ENCODE measurements at regions not wholly inside any gene's neighbourhood (a gene's known extent, or its start where the extent isn't known, plus 50 kb on each side); places are given as distances from the start of the nearest gene placed in this dataset.

DNA sequence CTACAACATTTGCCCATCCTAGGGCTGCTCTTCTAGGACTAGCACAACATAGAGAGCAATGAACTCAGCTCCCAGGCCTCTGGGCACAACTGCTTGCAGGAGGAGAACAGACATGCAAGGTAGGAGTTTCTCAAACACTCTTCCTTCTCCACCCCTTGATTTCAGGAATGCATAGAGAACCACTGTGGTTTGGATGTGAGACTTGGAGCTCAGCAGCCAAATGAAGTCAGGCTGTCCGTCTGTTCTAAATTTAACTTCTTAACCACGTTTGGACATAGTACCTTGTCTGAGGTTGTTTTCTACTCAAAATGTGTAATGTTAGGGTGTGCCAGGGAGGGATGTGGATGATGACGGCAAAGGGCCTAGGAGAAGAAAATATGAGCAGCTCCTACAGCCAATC is 515.1 kb upstream of the TNC start:
- Histone ChIP-seq H3K36me3 (ENCODE audit: control insufficient read depth, insufficient read depth, low read length) (no peaks in the 10 kb centered on the region), H3K27me3 (replicated peaks; ENCODE audit: control insufficient read depth, insufficient read depth, low read length) (no peaks in the 10 kb centered on the region; the same call in 1 of the 2 replicates), H3K4me3 (replicated peaks; ENCODE audit: low read depth, low read length) (no peak overlapping the region)
- TF ChIP-seq, protein P1, sequence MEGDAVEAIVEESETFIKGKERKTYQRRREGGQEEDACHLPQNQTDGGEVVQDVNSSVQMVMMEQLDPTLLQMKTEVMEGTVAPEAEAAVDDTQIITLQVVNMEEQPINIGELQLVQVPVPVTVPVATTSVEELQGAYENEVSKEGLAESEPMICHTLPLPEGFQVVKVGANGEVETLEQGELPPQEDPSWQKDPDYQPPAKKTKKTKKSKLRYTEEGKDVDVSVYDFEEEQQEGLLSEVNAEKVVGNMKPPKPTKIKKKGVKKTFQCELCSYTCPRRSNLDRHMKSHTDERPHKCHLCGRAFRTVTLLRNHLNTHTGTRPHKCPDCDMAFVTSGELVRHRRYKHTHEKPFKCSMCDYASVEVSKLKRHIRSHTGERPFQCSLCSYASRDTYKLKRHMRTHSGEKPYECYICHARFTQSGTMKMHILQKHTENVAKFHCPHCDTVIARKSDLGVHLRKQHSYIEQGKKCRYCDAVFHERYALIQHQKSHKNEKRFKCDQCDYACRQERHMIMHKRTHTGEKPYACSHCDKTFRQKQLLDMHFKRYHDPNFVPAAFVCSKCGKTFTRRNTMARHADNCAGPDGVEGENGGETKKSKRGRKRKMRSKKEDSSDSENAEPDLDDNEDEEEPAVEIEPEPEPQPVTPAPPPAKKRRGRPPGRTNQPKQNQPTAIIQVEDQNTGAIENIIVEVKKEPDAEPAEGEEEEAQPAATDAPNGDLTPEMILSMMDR (IDR thresholded peaks at IDR 0.05; ENCODE audit: insufficient read depth, low read length, poor library complexity, severe bottlenecking) = no peak
- no peak for DNase-seq (ENCODE audit: extremely low read depth, insufficient read length)

DNA sequence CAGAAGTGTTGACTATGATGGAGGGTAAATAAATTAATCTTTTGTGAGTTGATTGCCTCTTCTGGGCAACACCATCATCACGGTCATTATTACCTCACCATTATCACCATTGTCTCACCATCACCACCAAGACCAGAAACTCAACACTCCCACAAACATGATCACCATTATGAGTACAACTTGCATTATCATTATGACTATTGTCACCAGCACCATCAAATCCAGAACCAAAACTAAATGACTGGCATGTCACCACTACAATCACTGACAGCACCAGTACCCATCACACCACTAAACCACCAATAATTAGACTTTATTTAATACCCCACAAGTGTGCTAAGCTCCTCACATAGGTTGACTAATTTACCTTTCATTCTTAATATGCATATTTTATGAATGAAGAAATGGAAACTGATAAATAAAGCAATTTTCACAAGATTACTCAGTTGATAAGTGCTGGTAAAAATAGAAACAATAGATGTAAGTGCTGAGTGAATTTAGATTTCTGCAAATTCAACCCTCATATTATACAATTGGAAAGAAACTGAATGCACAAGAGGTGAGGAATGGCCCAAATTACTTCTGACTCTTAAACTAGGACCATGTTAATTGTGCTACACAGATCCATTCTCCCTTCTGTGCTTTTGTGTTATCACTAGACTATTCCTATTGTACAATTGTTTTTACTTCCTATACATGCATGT is 517.8 kb upstream of the PAPPA start:
- TF ChIP-seq, protein P1 (IDR thresholded peaks at IDR 0.05; ENCODE audit: insufficient read depth, low read length, poor library complexity, severe bottlenecking) = no peak
- Histone ChIP-seq H3K4me3 (replicated peaks; ENCODE audit: low read depth, low read length) (no peak overlapping the region), H3K36me3 (ENCODE audit: control insufficient read depth, insufficient read depth, low read length) (no peaks in the 10 kb centered on the region), H3K27me3 (replicated peaks; ENCODE audit: control insufficient read depth, insufficient read depth, low read length) (no peaks in the 10 kb centered on the region; the same call in 1 of the 2 replicates)
- no peak for DNase-seq (ENCODE audit: extremely low read depth, insufficient read length)

DNA sequence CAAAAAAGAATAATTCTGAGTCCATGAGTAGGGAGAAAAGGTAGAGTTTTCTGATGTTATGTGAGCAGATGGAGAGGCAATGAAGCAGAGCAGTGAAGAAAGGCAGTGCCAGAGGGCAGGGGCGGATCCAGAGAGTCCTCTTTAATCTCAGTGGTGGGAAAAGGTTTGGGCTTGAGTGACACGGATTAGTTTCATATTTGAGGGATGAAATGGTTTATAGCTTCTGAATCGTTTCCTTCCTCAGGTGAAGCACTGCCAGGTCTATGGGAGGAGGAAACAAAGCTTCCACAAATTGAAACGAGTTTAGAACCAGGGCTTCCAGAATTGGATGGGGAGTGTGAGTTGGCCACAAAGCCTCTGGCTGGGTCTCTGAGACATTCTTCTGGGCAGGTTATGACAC is 517.0 kb upstream of the PAPPA start:
- Histone ChIP-seq H3K4me3 (replicated peaks; ENCODE audit: low read depth, low read length) (no peak overlapping the region), H3K36me3 (ENCODE audit: control insufficient read depth, insufficient read depth, low read length) (no peaks in the 10 kb centered on the region), H3K27me3 (replicated peaks; ENCODE audit: control insufficient read depth, insufficient read depth, low read length) (no peaks in the 10 kb centered on the region; the same call in 1 of the 2 replicates)
- no peak for DNase-seq (ENCODE audit: extremely low read depth, insufficient read length)
- TF ChIP-seq, protein P1 (IDR thresholded peaks at IDR 0.05; ENCODE audit: insufficient read depth, low read length, poor library complexity, severe bottlenecking) = no peak

DNA sequence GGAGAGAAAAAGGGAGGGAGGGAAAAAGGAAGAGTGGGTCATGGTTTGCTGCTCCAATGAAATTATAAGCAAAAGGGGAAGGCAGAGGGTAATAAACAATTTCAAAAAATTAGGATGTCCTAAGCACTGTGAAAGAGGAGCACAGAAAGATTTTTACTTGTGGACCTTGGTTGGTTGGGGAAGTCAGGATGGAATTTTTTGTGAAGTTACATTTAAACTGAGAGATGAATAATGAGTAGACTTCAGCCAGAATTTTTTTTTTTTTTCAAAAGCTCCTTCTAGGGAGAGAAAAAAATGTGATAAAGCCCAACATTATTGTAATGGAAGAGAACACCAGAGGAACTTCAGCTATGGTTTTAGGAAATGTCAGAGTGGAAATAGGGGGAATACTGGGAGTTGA is 515.9 kb upstream of the PAPPA start:
- TF ChIP-seq, protein P1 (IDR thresholded peaks at IDR 0.05; ENCODE audit: insufficient read depth, low read length, poor library complexity, severe bottlenecking) = no peak
- Histone ChIP-seq H3K36me3 (ENCODE audit: control insufficient read depth, insufficient read depth, low read length) (no peaks in the 10 kb centered on the region), H3K4me3 (replicated peaks; ENCODE audit: low read depth, low read length) (no peak overlapping the region), H3K27me3 (replicated peaks; ENCODE audit: control insufficient read depth, insufficient read depth, low read length) (no peaks in the 10 kb centered on the region; the same call in 1 of the 2 replicates)
- no peak for DNase-seq (ENCODE audit: extremely low read depth, insufficient read length)

DNA sequence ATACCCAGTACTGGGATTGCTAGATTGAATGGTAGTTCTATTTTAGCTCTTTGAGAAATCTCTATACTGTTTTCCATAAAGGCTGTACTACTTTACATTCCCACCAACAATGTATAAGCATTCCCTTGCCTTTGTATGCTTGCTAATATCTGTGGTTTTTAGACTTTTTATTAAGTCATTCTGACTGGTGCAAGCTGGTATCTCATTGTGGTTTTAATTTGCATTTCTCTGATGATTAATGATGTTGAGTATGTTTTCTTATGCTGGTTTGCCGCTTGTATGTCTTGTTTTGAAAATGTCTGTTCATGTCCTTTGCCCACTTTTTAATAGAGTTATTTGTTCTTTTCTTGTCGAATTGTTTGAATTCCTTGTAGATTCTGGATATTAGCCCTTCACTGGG is 512.7 kb upstream of the PAPPA start:
- no peak for DNase-seq (ENCODE audit: extremely low read depth, insufficient read length)
- no peaks in the 10 kb centered on the region for H3K36me3 ChIP-seq (ENCODE audit: control insufficient read depth, insufficient read depth, low read length)
- TF ChIP-seq, protein P1 (IDR thresholded peaks at IDR 0.05; ENCODE audit: insufficient read depth, low read length, poor library complexity, severe bottlenecking) = no peak
- no peaks in the 10 kb centered on the region for H3K27me3 ChIP-seq (replicated peaks; ENCODE audit: control insufficient read depth, insufficient read depth, low read length)
- H3K4me3 ChIP-seq (replicated peaks; ENCODE audit: low read depth, low read length) = no peak overlapping the region

Data from GM06990 (cell line).